Activated T-cell treated with anti-CD3 and anti-CD28 coated beads, Interleukin-2, amount 50 U/mL, for 4 hours (primary cell): ENCODE measurements at regions not wholly inside any gene's neighbourhood (a gene's known extent, or its start where the extent isn't known, plus 50 kb on each side); places are given as distances from the start of the nearest gene placed in this dataset.

Source experiments
- ATAC-seq, 2 donors: fragments of 200-7000 bp; cut with Tn5 transposase; one replicate each; pipeline ENCODE4 v1.10.0; 2021
- DNase-seq: peaks from one replicate; pipeline ENCODE4 v3.0.0-alpha.2; 2020
- H3K27me3 Mint-ChIP-seq: one replicate; pipeline ENCODE4 v1.8.0; 2021; ENCODE audit warnings: low read depth, mixed read lengths
- H3K36me3 Mint-ChIP-seq: one replicate; pipeline ENCODE4 v1.8.0; 2022; ENCODE audit warnings: mixed read lengths; ENCODE audit not compliant: insufficient read depth
- H3K4me1 Mint-ChIP-seq: one replicate; pipeline ENCODE4 v1.8.0; 2021; ENCODE audit warnings: low read depth, mixed read lengths
- H3K4me3 Mint-ChIP-seq: one replicate; pipeline ENCODE4 v1.8.0; 2021; ENCODE audit warnings: mild to moderate bottlenecking, moderate library complexity, mixed read lengths
- H3K9me3 Mint-ChIP-seq: one replicate; pipeline ENCODE4 v1.8.0; 2021; ENCODE audit warnings: mixed read lengths

GRCh38 chr2:39519886-39520285, 82.8 kb upstream of the MAP4K3 start:
- Mint-ChIP-seq H3K4me3 (no peak overlapping the region), H3K36me3 (no peaks in the 10 kb centered on the region), H3K4me1 (peaks cover 2% of the 10 kb centered on the region), H3K27me3 (no peaks in the 10 kb centered on the region), H3K9me3 (peaks cover 11% of the 10 kb centered on the region)
- ATAC-seq: no peak
- no peak for DNase-seq

- no peak for ATAC-seq
- DNase-seq: no peak
- Mint-ChIP-seq H3K4me3 (no peak overlapping the region), H3K4me1 (no peaks in the 10 kb centered on the region), H3K36me3 (no peaks in the 10 kb centered on the region), H3K27me3 (no peaks in the 10 kb centered on the region), H3K9me3 (peaks cover 11% of the 10 kb centered on the region)
Measured at GRCh38 chr2:39521876-39522517, 84.9 kb upstream of the MAP4K3 start.

GRCh38 chr2:39522518-39522877, 85.4 kb upstream of the MAP4K3 start:
- Mint-ChIP-seq H3K36me3 (no peaks in the 10 kb centered on the region), H3K4me3 (no peak overlapping the region), H3K4me1 (no peaks in the 10 kb centered on the region), H3K27me3 (no peaks in the 10 kb centered on the region), H3K9me3 (peaks cover 11% of the 10 kb centered on the region)
- DNase-seq (no peak), ATAC-seq (no peak)

- DNase-seq (no peak), ATAC-seq (no peak)
- H3K9me3 Mint-ChIP-seq: peaks cover 11% of the 10 kb centered on the region
- no peak overlapping the region for H3K4me3 Mint-ChIP-seq
- peaks cover 2% of the 10 kb centered on the region for H3K27me3 Mint-ChIP-seq
- H3K4me1 Mint-ChIP-seq: no peaks in the 10 kb centered on the region
- no peaks in the 10 kb centered on the region for H3K36me3 Mint-ChIP-seq
Measured at GRCh38 chr2:39523308-39524044, 86.4 kb upstream of the MAP4K3 start.

DNA sequence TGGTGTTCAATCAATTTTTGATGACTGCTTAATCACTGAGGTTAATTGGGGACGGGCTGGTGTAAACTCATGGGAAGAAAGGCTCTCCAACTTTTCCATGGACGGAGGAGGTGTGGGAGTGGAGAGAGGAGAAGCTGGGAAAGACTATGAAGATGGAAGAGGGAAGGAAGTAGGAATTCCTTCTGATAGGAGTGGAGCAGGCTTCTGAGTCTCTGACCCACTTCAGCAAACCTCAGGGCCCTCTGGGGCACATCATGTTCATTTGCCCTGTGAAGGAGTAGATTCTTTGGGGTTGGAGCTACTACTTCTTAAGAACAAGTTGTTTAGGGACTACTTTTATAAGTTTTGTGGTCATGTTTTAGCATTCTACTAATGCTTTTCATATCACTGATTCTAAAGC, 87.0 kb upstream of the MAP4K3 start:
- no peak for ATAC-seq
- Mint-ChIP-seq H3K4me1 (no peaks in the 10 kb centered on the region), H3K9me3 (peaks cover 11% of the 10 kb centered on the region)

GRCh38 chr2:39524756-39525635, 87.9 kb upstream of the MAP4K3 start:
- H3K4me1 Mint-ChIP-seq: no peaks in the 10 kb centered on the region
- no peak for ATAC-seq

More for the DNA sequence above, 87.0 kb upstream of the MAP4K3 start:
- Mint-ChIP-seq H3K36me3 (no peaks in the 10 kb centered on the region), H3K27me3 (peaks cover 2% of the 10 kb centered on the region), H3K4me3 (no peak overlapping the region)
- DNase-seq: no peak

DNA sequence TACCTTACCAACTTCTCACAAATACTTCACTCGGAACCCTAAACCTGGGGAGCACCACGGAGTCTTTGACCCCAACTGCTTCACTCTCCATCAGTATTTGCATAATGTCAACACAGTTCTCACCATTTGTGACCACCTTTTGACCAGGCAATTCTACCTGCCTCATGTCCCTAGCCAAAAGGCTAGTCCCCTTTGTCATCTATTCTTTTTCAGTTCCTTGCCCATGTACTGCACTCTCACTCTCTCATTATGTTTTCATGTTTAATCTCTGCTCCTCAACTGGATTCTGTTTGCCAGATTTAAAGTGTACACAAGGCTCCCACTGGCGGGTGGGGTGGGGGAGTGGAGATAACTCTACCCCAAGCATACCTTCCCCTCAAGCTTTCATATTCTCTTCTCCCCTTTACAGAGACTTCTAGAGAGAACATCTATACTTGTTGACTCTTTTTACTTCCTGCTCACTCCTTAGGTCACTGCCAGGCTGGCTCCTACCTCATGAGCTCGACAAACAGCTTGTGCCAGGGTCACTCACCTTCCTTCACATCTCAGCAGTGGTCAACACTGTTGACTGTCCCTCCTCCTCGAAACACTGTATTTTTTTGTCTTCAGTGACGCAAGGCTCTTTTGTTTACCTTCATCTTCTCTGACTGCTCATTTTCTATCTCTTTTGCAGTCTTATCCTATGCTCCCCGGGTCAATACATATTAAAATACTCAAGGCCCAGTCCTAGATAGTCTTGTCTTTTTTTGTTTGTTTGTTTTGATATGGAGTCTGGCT, 88.7 kb upstream of the MAP4K3 start:
- no peaks in the 10 kb centered on the region for H3K36me3 Mint-ChIP-seq
- DNase-seq: no peak
- H3K27me3 Mint-ChIP-seq: peaks cover 2% of the 10 kb centered on the region
- ATAC-seq: no peak
- H3K9me3 Mint-ChIP-seq: peaks cover 11% of the 10 kb centered on the region
- H3K4me1 Mint-ChIP-seq: no peaks in the 10 kb centered on the region
- no peak overlapping the region for H3K4me3 Mint-ChIP-seq

More at GRCh38 chr2:39524756-39525635, 87.9 kb upstream of the MAP4K3 start:
- no peak overlapping the region for H3K4me3 Mint-ChIP-seq
- H3K27me3 Mint-ChIP-seq: peaks cover 2% of the 10 kb centered on the region
- H3K36me3 Mint-ChIP-seq: no peaks in the 10 kb centered on the region
- H3K9me3 Mint-ChIP-seq: peaks cover 11% of the 10 kb centered on the region
- no peak for DNase-seq

GRCh38 chr2:39528701-39529100, 91.6 kb upstream of the MAP4K3 start:
- Mint-ChIP-seq H3K4me3 (no peak overlapping the region), H3K9me3 (no peaks in the 10 kb centered on the region), H3K4me1 (no peaks in the 10 kb centered on the region), H3K36me3 (no peaks in the 10 kb centered on the region), H3K27me3 (peaks cover 2% of the 10 kb centered on the region)
- DNase-seq (no peak), ATAC-seq (no peak)

DNA sequence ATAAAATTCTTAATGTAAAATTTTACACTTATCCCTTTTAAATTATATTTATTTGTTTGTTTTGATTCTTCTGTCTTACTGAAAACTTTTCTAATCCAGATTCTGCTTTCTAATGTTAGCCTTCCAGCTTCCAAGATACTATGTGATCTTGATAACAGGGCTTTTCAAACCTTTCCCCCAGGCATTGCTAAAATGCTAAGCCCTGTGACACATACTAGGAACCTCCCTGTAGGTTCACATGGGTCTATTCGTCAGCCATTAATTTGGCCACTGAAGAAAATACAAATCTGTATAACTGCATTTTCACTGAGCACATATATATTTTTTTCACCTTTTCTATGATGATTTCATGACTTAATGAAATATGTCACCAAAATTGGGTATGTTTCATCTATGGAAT, 92.8 kb upstream of the MAP4K3 start:
- no peaks in the 10 kb centered on the region for H3K4me1 Mint-ChIP-seq
- no peak for ATAC-seq
- H3K9me3 Mint-ChIP-seq: no peaks in the 10 kb centered on the region
- no peaks in the 10 kb centered on the region for H3K36me3 Mint-ChIP-seq
- no peak overlapping the region for H3K4me3 Mint-ChIP-seq
- DNase-seq: no peak
- H3K27me3 Mint-ChIP-seq: peaks cover 2% of the 10 kb centered on the region

- no peaks in the 10 kb centered on the region for H3K9me3 Mint-ChIP-seq
- ATAC-seq (no peak), DNase-seq (no peak)
- peaks cover 2% of the 10 kb centered on the region for H3K27me3 Mint-ChIP-seq
- no peaks in the 10 kb centered on the region for H3K36me3 Mint-ChIP-seq
- H3K4me3 Mint-ChIP-seq: no peak overlapping the region
- H3K4me1 Mint-ChIP-seq: no peaks in the 10 kb centered on the region
Measured at GRCh38 chr2:39530411-39530866, 93.4 kb upstream of the MAP4K3 start.

GRCh38 chr2:39531220-39531777, 94.2 kb upstream of the MAP4K3 start:
- ATAC-seq (no peak), DNase-seq (no peak)
- Mint-ChIP-seq H3K4me3 (no peak overlapping the region), H3K36me3 (no peaks in the 10 kb centered on the region), H3K27me3 (peaks cover 2% of the 10 kb centered on the region), H3K9me3 (no peaks in the 10 kb centered on the region), H3K4me1 (no peaks in the 10 kb centered on the region)

DNA sequence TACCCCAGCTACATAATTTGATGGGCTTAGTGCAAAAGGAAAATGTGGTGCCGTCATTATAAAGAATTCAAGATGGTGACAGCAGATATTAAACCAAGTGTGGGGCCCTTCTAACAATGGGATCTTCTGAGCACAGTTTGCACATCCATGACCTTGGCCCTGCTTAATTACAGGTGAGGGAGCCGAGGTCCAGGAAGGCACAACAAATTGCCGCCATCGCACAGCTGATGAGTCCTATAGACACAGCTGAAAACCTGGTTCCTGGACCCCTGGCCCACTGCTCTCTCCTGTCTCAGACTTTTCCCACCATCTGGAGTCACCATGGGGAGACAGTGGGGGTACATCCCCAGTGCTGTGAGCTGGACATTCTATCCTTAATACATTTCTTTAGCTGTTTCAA, 95.8 kb upstream of the MAP4K3 start:
- Mint-ChIP-seq H3K36me3 (no peaks in the 10 kb centered on the region), H3K9me3 (no peaks in the 10 kb centered on the region), H3K4me3 (no peak overlapping the region), H3K4me1 (peaks cover 8% of the 10 kb centered on the region), H3K27me3 (peaks cover 2% of the 10 kb centered on the region)
- DNase-seq (no peak), ATAC-seq (no peak)

GRCh38 chr2:39534095-39534711, 97.1 kb upstream of the MAP4K3 start:
- no peak overlapping the region for H3K4me3 Mint-ChIP-seq
- H3K9me3 Mint-ChIP-seq: no peaks in the 10 kb centered on the region
- H3K27me3 Mint-ChIP-seq: peaks cover 2% of the 10 kb centered on the region
- no peak for ATAC-seq
- H3K36me3 Mint-ChIP-seq: no peaks in the 10 kb centered on the region
- no peak for DNase-seq
- peaks cover 8% of the 10 kb centered on the region for H3K4me1 Mint-ChIP-seq
